ENCODE measurements at regions not wholly inside any gene's neighbourhood (a gene's known extent, or its start where the extent isn't known, plus 50 kb on each side); places are given as distances from the start of the nearest gene placed in this dataset.

- TF ChIP-seq CTCF (IDR thresholded peaks at IDR 0.05; ENCODE audit: extremely low read depth, insufficient read depth, missing control alignments), result no peak
- in situ Hi-C loops (cut with MboI; ENCODE audit: low pct_unique_long_range_greater_than_20kb, low sequenced_read_pairs, unreplicated experiment), result no loop called here
Observed at GRCh38 chr6:56378966-56379585, 131.7 kb upstream of the COL21A1 start.

GRCh38 chr6:56378507-56378906 is 131.1 kb upstream of the COL21A1 start:
- in situ Hi-C loops (cut with MboI; ENCODE audit: low pct_unique_long_range_greater_than_20kb, low sequenced_read_pairs, unreplicated experiment), result no loop called here
- no peak for TF ChIP-seq CTCF (IDR thresholded peaks at IDR 0.05; ENCODE audit: extremely low read depth, insufficient read depth, missing control alignments)
- DNase-seq (ENCODE audit: low spot score), result no peak

More at GRCh38 chr6:56378966-56379585, 131.7 kb upstream of the COL21A1 start:
- no peak for DNase-seq (ENCODE audit: low spot score)

DNA sequence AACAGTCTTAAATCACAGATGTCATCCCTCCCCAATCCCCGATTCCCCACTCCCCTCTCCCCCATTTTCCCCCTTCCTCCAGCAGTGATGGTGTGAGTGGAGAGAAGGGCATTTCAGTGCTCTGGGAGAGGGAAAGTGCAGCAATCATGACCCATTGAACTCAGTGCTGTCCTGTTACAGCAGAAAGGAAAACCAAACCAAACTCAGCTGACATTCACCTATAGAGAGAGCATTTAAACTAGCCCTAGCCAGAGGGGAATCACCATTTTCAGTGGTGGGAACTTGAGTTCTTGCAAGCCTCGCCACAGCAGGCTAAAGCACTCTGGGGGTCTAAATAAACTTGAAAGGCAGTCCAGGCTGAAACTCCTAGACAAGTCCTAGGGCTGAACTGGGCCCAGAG is 129.9 kb upstream of the COL21A1 start:
- DNase-seq (ENCODE audit: low spot score), result no peak
- no peak for TF ChIP-seq CTCF (IDR thresholded peaks at IDR 0.05; ENCODE audit: extremely low read depth, insufficient read depth, missing control alignments)
- in situ Hi-C loops (cut with MboI; ENCODE audit: low pct_unique_long_range_greater_than_20kb, low sequenced_read_pairs, unreplicated experiment), result no loop called here

- TF ChIP-seq CTCF (IDR thresholded peaks at IDR 0.05; ENCODE audit: extremely low read depth, insufficient read depth, missing control alignments), result no peak
- in situ Hi-C loops (cut with MboI; ENCODE audit: low pct_unique_long_range_greater_than_20kb, low sequenced_read_pairs, unreplicated experiment), result no loop called here
- no peak for DNase-seq (ENCODE audit: low spot score)
Observed at GRCh38 chr6:56375806-56376205, 128.4 kb upstream of the COL21A1 start.

GRCh38 chr6:56374841-56375369 is 127.5 kb upstream of the COL21A1 start:
- in situ Hi-C loops (cut with MboI; ENCODE audit: low pct_unique_long_range_greater_than_20kb, low sequenced_read_pairs, unreplicated experiment), result loop anchor here (25.0 kb wide), 4 partner anchors 337 to 937 kb away; partner anchors contain the start of gene PRIM2
- DNase-seq (ENCODE audit: low spot score), result no peak
- no peak for TF ChIP-seq CTCF (IDR thresholded peaks at IDR 0.05; ENCODE audit: extremely low read depth, insufficient read depth, missing control alignments)

GRCh38 chr6:56372406-56372995 is 125.1 kb upstream of the COL21A1 start:
- in situ Hi-C loops (cut with MboI; ENCODE audit: low pct_unique_long_range_greater_than_20kb, low sequenced_read_pairs, unreplicated experiment), result loop anchor here (25.0 kb wide), 4 partner anchors 340 to 940 kb away; partner anchors contain the start of gene PRIM2
- no peak for TF ChIP-seq CTCF (IDR thresholded peaks at IDR 0.05; ENCODE audit: extremely low read depth, insufficient read depth, missing control alignments)
- no peak for DNase-seq (ENCODE audit: low spot score)

Data from GM13977 (cell line).